T-cell (primary cell): ENCODE measurements at regions not wholly inside any gene's neighbourhood (a gene's known extent, or its start where the extent isn't known, plus 50 kb on each side); places are given as distances from the start of the nearest gene placed in this dataset.

Source experiments
- ATAC-seq, 4 experiments: fragments of 200-7000 bp in 3 of 4; fragments of 150-1000 bp in 1 of 4; cut with Tn5 transposase; replicated peaks in 1 of 4; 1 replicate in 3 of 4; 2 replicates in 1 of 4; pipeline ENCODE4 v1.10.0; 2021; ENCODE audit warnings: moderate library complexity in 3 of 4, mild to moderate bottlenecking in 2 of 4, moderate number of reproducible peaks in 1 of 4
- CTCF ChIA-PET, 2 donors: fragments of 300-600 bp; sonication (Branson Sonifier 250); formaldehyde crosslinking; loops; one replicate each; lab custom pipeline; 2022; ENCODE audit warnings: antibody characterized with exemption in 2 of 2; lab: Charles Lee
- POLR2A ChIA-PET, 2 donors: fragments of 300-600 bp; sonication (Branson Sonifier 250); formaldehyde crosslinking; loops; one replicate each; lab custom pipeline; 2022; ENCODE audit warnings: antibody characterized with exemption in 2 of 2; lab: Charles Lee
- DNase-seq, 35 experiments: peaks; one replicate each; pipeline versions ENCODE4 v3.0.0 to v3.0.0-alpha.2; 2013 to 2023
- H3K27ac ChIP-seq: one replicate; pipeline ENCODE4 v1.5.1; 2013; ENCODE audit warnings: low read length
- H3K27me3 ChIP-seq, 2 experiments: replicated peaks in 1 of 2; 1 replicate in 1 of 2; 2 replicates in 1 of 2; pipeline versions ENCODE4 v1.6.1 to v1.7.0; 2013; ENCODE audit warnings: low read length in 1 of 2, mixed read lengths in 1 of 2; ENCODE audit not compliant: control insufficient read depth in 2 of 2, insufficient read depth in 2 of 2; ENCODE audit errors: extremely low read depth in 1 of 2
- H3K36me3 ChIP-seq, 2 donors: 1 replicate in 1 of 2; 2 replicates in 1 of 2; pipeline versions ENCODE4 v1.6.1 to v1.7.0; 2013; ENCODE audit warnings: low read length in 1 of 2; ENCODE audit not compliant: control insufficient read depth in 2 of 2, insufficient read depth in 1 of 2; ENCODE audit errors: extremely low read depth in 1 of 2
- H3K4me1 ChIP-seq, 2 experiments: 1 replicate in 1 of 2; 2 replicates in 1 of 2; pipeline versions ENCODE4 v1.6.1 to v1.7.0; 2013; ENCODE audit warnings: low read length in 2 of 2, mixed read lengths in 1 of 2; ENCODE audit not compliant: insufficient read depth in 2 of 2, control insufficient read depth in 1 of 2; ENCODE audit errors: extremely low read depth in 1 of 2
- H3K4me3 ChIP-seq, 2 donors: 1 replicate in 1 of 2; 2 replicates in 1 of 2; pipeline versions ENCODE4 v1.5.1 to v1.7.0; 2013; ENCODE audit warnings: mild to moderate bottlenecking in 2 of 2, low read length in 1 of 2, moderate library complexity in 1 of 2; ENCODE audit not compliant: control insufficient read depth in 1 of 2; ENCODE audit errors: extremely low read depth in 1 of 2
- H3K9me3 ChIP-seq: 2 replicates; pipeline ENCODE4 v1.7.0; 2013
- H3K27ac Mint-ChIP-seq, 2 donors: one replicate each; pipeline ENCODE4 v1.8.0; 2020 to 2021; ENCODE audit warnings: mild to moderate bottlenecking in 2 of 2, mixed read lengths in 2 of 2
- H3K27me3 Mint-ChIP-seq, 2 donors: one replicate each; pipeline ENCODE4 v1.8.0; 2021 to 2022; ENCODE audit warnings: mixed read lengths in 2 of 2
- H3K36me3 Mint-ChIP-seq: one replicate; pipeline ENCODE4 v1.8.0; 2021; ENCODE audit warnings: mixed read lengths
- H3K4me1 Mint-ChIP-seq, 3 donors: one replicate each; pipeline ENCODE4 v1.8.0; 2020 to 2022; ENCODE audit warnings: mixed read lengths in 3 of 3, mild to moderate bottlenecking in 1 of 3
- H3K4me3 Mint-ChIP-seq, 3 donors: one replicate each; pipeline ENCODE4 v1.8.0; 2020 to 2022; ENCODE audit warnings: mild to moderate bottlenecking in 3 of 3, mixed read lengths in 3 of 3, moderate library complexity in 3 of 3
- H3K9me3 Mint-ChIP-seq, 3 donors: one replicate each; pipeline ENCODE4 v1.8.0; 2020 to 2022; ENCODE audit warnings: mixed read lengths in 3 of 3
- WGBS: methylation state at CpG from one replicate; pipeline ENCODE4 v1.1.5; 2013; ENCODE audit warnings: missing lambda C conversion rate; ENCODE audit not compliant: insufficient coverage; 5-methylcytosine and 5-hydroxymethylcytosine counted together

DNA sequence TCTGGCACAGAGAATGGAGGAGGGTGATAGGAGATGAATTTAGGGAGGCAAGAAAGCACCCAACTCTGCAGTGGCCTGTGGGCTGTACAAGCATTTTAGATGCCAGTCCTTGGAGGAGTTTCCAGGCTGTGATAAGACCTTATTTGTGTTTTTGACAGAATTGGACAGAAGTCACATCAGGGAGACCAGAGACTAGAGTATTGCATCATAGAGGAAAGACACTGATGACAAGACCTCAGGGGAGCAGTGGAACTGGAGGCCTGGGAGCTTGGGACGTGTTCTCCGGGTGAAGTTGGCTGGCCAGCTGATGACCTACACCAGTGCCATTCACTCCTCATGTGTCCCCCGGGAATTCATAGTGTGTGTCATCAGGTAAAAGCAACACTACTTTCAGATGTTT, 284.0 kb upstream of the ZFP42 start:
- Histone ChIP-seq H3K27me3 (no peaks in the 10 kb centered on the region), H3K4me3 (no peak overlapping the region), H3K27ac (no peak overlapping the region), H3K9me3 (peaks cover 2% of the 10 kb centered on the region), H3K36me3 (no peaks in the 10 kb centered on the region), H3K4me1 (no peaks in the 10 kb centered on the region)
- DNase-seq (no peak), ATAC-seq (no peak)
- ChIA-PET POLR2A (no interaction called here), CTCF (no interaction called here)
- Mint-ChIP-seq H3K9me3 (peaks cover 25 to 31% (median 27%) of the 10 kb centered on the region in 3 donors), H3K27me3 (no peaks in the 10 kb centered on the region), H3K27ac (no peak overlapping the region), H3K4me3 (no peak overlapping the region), H3K36me3 (no peaks in the 10 kb centered on the region), H3K4me1 (no peaks in the 10 kb centered on the region)
- WGBS: 85% methylated on average over 2 of the region's 3 CpGs

DNA sequence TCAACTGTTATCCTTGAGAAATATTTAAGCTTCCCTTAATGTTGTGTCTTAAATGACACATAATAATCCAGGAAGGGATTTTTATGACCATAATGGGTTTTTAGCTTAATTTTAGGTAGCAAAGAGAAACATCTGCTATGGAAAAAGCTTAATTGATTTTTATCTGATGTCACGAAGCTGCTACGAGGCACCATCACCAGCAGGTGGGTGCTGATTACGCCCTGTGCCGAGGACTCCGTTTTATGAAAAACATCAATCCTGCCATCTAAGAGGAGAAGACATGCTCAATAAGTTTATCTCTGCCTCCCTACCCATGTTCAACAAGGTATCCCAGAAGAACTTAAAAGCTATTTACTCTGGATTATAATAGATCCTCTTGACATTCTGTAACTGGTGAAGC, 280.6 kb upstream of the ZFP42 start:
- Mint-ChIP-seq H3K9me3 (peaks cover 17 to 29% (median 17%) of the 10 kb centered on the region in 3 donors), H3K27ac (no peak overlapping the region), H3K4me3 (no peak overlapping the region), H3K27me3 (no peaks in the 10 kb centered on the region), H3K4me1 (no peaks in the 10 kb centered on the region), H3K36me3 (no peaks in the 10 kb centered on the region)
- Histone ChIP-seq H3K36me3 (no peaks in the 10 kb centered on the region), H3K27ac (no peak overlapping the region), H3K4me1 (no peaks in the 10 kb centered on the region), H3K9me3 (peaks cover 2% of the 10 kb centered on the region), H3K27me3 (no peaks in the 10 kb centered on the region), H3K4me3 (no peak overlapping the region)
- ATAC-seq (no peak), DNase-seq (no peak)
- ChIA-PET POLR2A (no interaction called here), CTCF (no interaction called here)
- no CpG with 5 or more reads among the region's 5 CpGs for WGBS

DNA sequence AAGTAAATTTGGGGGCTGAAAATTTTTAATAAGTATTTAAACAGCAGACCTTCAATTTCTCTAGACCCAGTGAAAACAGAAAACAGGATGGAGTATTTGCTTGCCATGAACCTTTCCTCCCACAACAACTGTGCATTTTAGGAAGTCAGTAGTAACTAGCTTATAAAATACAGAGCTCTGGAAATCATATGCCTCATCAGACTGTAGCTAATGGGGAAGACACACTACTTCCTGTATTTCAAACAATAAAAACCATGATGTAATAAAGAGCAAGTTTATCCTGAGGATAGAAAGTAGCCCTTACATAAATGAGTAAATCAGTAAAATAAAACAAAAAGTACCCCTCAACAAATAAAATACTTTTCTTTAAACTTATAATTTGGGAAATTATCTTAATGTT, 280.1 kb upstream of the ZFP42 start:
- H3K4me1 Mint-ChIP-seq: no peaks in the 10 kb centered on the region
- ATAC-seq: no peak
- no peak overlapping the region for H3K4me3 ChIP-seq
- H3K27ac ChIP-seq: no peak overlapping the region
- no peak overlapping the region for H3K27ac Mint-ChIP-seq
- no peaks in the 10 kb centered on the region for H3K27me3 ChIP-seq
- H3K4me3 Mint-ChIP-seq: no peak overlapping the region
- no peaks in the 10 kb centered on the region for H3K27me3 Mint-ChIP-seq
- CTCF ChIA-PET: no interaction called here
- DNase-seq: no peak
- H3K36me3 ChIP-seq: no peaks in the 10 kb centered on the region
- POLR2A ChIA-PET: no interaction called here
- H3K36me3 Mint-ChIP-seq: no peaks in the 10 kb centered on the region
- peaks cover 17 to 29% (median 17%) of the 10 kb centered on the region in 3 donors for H3K9me3 Mint-ChIP-seq
- H3K4me1 ChIP-seq: no peaks in the 10 kb centered on the region
- peaks cover 2% of the 10 kb centered on the region for H3K9me3 ChIP-seq

GRCh38 chr4:187724456-187724855, 271.1 kb upstream of the ZFP42 start:
- H3K4me1 Mint-ChIP-seq: no peaks in the 10 kb centered on the region
- CTCF ChIA-PET: interaction anchor here in 1 of 2 donors (0.6 kb wide), 1 partner anchor 160 kb away, joined by 13 read pairs; no protein-coding TSS in a partner anchor
- H3K27ac ChIP-seq: no peak overlapping the region
- H3K4me3 Mint-ChIP-seq: no peak overlapping the region
- POLR2A ChIA-PET: interaction anchor here in 1 of 2 donors (0.7 kb wide), 1 partner anchor 1422 kb away, joined by 3 read pairs; no protein-coding TSS in a partner anchor
- H3K27ac Mint-ChIP-seq: no peak overlapping the region
- no peaks in the 10 kb centered on the region for H3K4me1 ChIP-seq
- 60% methylated on average over 1 of the region's 5 CpGs for WGBS
- H3K27me3 Mint-ChIP-seq: no peaks in the 10 kb centered on the region
- no peak overlapping the region for H3K4me3 ChIP-seq
- no peaks in the 10 kb centered on the region for H3K27me3 ChIP-seq
- no peak for DNase-seq
- H3K9me3 ChIP-seq: no peaks in the 10 kb centered on the region
- H3K36me3 Mint-ChIP-seq: no peaks in the 10 kb centered on the region
- H3K9me3 Mint-ChIP-seq: peaks cover 12 to 16% (median 15%) of the 10 kb centered on the region in 3 donors
- ATAC-seq: no peak
- H3K36me3 ChIP-seq: no peaks in the 10 kb centered on the region

DNA sequence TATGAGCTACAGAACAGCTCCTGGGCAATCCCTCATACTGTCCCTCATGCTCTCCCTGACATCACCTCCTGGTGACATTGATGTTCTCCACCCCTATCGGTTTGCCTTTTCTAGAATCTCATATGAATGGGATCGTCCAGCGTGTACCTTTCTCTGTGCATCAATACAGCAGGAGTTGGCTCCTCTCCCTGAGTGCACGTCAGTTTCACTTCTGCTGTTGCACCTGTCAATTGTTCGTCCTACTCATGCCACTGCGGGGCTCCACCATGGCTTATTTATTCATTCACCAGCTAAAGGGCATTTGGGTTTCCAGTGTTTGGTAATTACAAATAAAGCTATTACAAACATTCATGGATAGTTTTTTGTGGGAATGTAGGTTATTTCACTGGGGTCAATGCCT, 269.1 kb upstream of the ZFP42 start:
- H3K36me3 Mint-ChIP-seq: no peaks in the 10 kb centered on the region
- POLR2A ChIA-PET: no interaction called here

DNA sequence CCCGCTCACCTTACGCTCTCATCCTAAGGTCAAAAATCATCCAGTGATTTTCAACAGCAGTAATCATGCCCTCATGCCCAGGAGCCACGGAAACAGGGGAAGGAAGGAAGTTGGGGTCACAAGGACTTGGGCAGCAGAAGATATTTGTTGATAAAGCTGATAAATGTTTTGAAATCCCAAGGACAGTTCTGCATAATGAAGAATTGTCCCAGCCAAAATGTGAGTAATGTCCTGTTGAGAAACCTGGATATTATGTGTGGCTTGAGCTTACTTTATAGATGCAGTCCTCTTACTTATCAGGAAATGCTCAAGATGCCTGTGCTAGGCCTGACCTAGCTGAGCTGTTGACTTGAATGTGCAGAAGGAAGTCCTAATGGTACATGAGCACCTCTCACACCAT, 263.0 kb upstream of the ZFP42 start:
- Histone ChIP-seq H3K27me3 (no peaks in the 10 kb centered on the region), H3K4me1 (no peaks in the 10 kb centered on the region), H3K27ac (no peak overlapping the region), H3K4me3 (no peak overlapping the region), H3K36me3 (no peaks in the 10 kb centered on the region), H3K9me3 (no peaks in the 10 kb centered on the region)
- H3K9me3 Mint-ChIP-seq: peaks cover 11 to 24% (median 13%) of the 10 kb centered on the region in 3 donors
- H3K36me3 Mint-ChIP-seq: no peaks in the 10 kb centered on the region
- POLR2A ChIA-PET: no interaction called here
- WGBS: no CpG with 5 or more reads among the region's 3 CpGs
- DNase-seq (no peak), ATAC-seq (no peak)
- CTCF ChIA-PET: no interaction called here
- no peaks in the 10 kb centered on the region for H3K4me1 Mint-ChIP-seq
- H3K27ac Mint-ChIP-seq: no peak overlapping the region
- no peak overlapping the region for H3K4me3 Mint-ChIP-seq
- H3K27me3 Mint-ChIP-seq: no peaks in the 10 kb centered on the region

More for the DNA sequence above, 269.1 kb upstream of the ZFP42 start:
- Histone ChIP-seq H3K36me3 (no peaks in the 10 kb centered on the region), H3K9me3 (no peaks in the 10 kb centered on the region), H3K4me3 (no peak overlapping the region), H3K27me3 (no peaks in the 10 kb centered on the region), H3K4me1 (no peaks in the 10 kb centered on the region), H3K27ac (no peak overlapping the region)
- WGBS: 84% methylated on average over 4 of the region's 6 CpGs
- no peaks in the 10 kb centered on the region for H3K4me1 Mint-ChIP-seq
- no peak overlapping the region for H3K4me3 Mint-ChIP-seq
- no peak for DNase-seq
- no peak for ATAC-seq
- no peaks in the 10 kb centered on the region for H3K27me3 Mint-ChIP-seq
- H3K27ac Mint-ChIP-seq: no peak overlapping the region
- CTCF ChIA-PET: no interaction called here
- peaks cover 12 to 25% (median 21%) of the 10 kb centered on the region in 3 donors for H3K9me3 Mint-ChIP-seq

GRCh38 chr4:187739771-187740170, 255.8 kb upstream of the ZFP42 start:
- ChIA-PET POLR2A (no interaction called here), CTCF (no interaction called here)
- no peaks in the 10 kb centered on the region for H3K4me1 ChIP-seq
- peaks cover 8 to 44% (median 15%) of the 10 kb centered on the region in 3 donors for H3K9me3 Mint-ChIP-seq
- no peak overlapping the region for H3K27ac Mint-ChIP-seq
- no peaks in the 10 kb centered on the region for H3K27me3 Mint-ChIP-seq
- H3K27ac ChIP-seq: no peak overlapping the region
- no peak for DNase-seq
- H3K36me3 ChIP-seq: no peaks in the 10 kb centered on the region
- no peaks in the 10 kb centered on the region for H3K9me3 ChIP-seq
- H3K36me3 Mint-ChIP-seq: no peaks in the 10 kb centered on the region
- no CpG with 5 or more reads among the region's 1 CpG for whole genome bisulfite sequencing
- H3K4me3 ChIP-seq: no peak overlapping the region
- H3K4me1 Mint-ChIP-seq: no peaks in the 10 kb centered on the region
- no peaks in the 10 kb centered on the region for H3K27me3 ChIP-seq
- no peak overlapping the region for H3K4me3 Mint-ChIP-seq
- no peak for ATAC-seq
